GM21528 (cell line): ENCODE measurements at regions not wholly inside any gene's neighbourhood (a gene's known extent, or its start where the extent isn't known, plus 50 kb on each side); places are given as distances from the start of the nearest gene placed in this dataset.
"Not testable (repeated sequence)": the region's sequence is repeated elsewhere in the genome, so short reads cannot be mapped to it uniquely, and the experiment has no call there.

Source experiments
- ATAC-seq: cut with Tn5 transposase; IDR thresholded peaks from one replicate; pipeline ENCODE4 v1.9.1; 2021; ENCODE audit warnings: mild to moderate bottlenecking, moderate library complexity; ENCODE audit not compliant: unreplicated experiment, low FRiP score

DNA sequence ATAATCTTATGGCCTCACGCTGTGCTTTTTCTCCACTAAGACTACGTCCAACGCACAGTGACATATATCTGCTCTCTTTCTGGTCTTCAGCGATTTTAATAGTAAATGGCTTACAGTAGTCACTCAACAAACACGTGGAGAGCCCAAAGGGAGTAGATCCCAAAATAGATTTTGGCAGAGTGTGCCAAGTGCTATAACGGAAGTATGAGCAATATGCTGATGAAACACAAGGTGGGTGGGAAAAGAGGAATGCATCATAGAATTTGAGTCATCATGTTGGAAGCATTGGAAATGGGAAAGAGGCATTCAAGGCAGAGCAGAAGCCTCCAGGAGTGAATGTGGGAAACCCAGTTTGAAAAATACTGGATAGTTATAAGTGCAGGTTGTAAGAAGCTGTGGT, 129.1 kb upstream of the LDB2 start:
- no peak for ATAC-seq

- no peak for ATAC-seq
These were observed 126.0 kb upstream of the LDB2 start for GRCh38 chr4:17024425-17024824.

DNA sequence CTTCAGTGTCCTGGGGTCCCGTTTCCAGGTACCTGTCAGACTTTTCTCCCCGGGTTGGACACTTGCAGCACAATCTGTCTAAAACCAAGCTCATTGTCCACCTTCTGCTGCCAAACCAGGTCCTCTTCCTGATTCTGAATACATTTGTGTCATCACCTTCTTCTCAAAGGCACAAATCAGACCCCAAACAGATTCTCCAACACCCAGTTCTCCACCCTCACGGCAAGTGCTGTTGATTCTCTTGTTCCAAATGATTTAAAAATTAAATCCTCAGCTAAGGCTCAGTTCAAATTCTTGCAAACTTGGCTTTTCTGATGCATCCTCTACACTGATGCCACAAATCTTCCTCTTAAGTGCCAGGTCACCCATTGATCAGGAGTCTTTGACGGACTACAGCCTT, 122.5 kb upstream of the LDB2 start:
- ATAC-seq: no peak

- no peak for ATAC-seq
These were observed 122.0 kb upstream of the LDB2 start for GRCh38 chr4:17020451-17020850.

DNA sequence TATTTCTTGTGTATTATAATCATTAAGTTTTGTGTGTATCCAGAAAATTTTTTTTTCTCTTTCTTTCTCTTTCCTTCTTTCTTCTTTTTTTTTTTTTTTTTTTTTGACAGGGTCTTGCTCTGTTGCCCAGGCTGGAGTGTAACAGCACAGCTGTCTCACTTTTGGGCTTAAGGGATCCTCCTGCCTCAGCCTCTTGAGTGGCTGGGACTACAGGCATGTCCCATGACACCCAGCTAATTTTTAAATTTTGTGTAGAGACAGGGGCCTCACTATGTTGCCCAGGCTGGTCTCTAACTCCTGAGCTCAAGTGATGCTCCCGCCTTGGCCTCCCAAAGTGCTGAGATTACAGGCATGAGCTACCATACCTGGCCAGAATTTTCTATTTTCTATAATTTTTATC, 120.2 kb upstream of the LDB2 start:
- not testable (repeated sequence) for ATAC-seq

GRCh38 chr4:17018013-17018412, 119.6 kb upstream of the LDB2 start:
- no peak for ATAC-seq

DNA sequence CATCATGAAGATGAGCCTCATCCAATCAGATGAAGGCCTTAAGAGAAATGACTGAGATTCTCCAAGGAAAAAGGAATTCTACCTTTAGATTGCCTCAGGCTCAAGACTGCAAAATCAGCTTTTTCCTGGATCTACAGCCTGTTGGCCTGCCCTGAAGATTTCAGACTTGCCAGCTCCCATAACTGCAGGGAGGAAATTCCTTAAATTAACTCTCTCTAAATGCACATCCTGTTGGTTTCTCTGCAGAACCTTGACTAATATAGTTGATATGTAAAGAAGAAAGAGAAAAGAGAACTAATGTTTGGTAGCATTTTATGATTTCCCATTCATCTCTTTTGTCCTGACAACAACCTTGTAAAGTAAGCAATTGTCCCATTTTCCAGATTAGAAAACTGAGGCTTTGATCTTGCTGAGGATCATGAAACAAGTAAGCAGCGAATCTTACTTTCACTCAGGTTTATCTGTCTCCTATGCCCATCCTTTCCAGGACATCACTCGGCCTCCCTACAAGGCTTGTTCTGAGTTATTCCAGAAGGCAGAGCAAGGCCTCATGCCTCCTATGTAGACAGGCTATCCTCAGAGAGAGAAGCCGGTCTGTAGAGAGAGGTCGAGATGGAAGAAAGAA, 115.0 kb upstream of the LDB2 start:
- ATAC-seq: no peak

- ATAC-seq: no peak
These were observed 114.0 kb upstream of the LDB2 start for GRCh38 chr4:17012451-17012850.

DNA sequence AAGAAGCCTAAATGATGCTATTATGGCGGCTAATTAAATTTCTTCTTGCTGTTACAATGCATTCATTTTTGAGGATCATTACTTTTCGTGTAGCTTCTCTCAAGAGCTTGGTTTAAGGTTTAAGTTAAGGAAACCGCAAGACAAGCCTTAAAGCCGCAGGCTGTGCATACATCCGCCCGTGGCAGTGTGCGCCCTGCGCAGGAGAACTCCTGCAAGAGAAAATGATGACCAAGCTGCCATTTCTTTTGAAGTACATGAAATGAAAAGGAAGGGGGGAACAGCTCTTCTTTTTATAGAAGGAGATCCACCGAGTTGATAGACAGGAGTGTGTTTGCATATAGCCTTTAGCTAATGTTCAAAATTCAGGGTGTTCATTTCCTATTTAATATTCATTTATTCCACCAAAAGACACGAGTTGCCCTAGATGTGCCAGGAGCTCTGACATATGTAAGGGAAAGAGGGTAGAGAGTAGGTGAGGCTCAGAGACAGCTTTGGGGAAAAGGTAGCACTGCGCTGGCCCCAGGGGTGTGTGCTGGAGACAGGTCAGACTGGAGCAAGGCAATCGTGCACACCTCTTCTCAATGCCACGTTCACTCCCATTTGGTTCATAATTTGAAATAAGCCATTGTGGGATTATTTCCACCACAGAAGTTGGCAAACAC, 112.1 kb upstream of the LDB2 start:
- no peak for ATAC-seq

DNA sequence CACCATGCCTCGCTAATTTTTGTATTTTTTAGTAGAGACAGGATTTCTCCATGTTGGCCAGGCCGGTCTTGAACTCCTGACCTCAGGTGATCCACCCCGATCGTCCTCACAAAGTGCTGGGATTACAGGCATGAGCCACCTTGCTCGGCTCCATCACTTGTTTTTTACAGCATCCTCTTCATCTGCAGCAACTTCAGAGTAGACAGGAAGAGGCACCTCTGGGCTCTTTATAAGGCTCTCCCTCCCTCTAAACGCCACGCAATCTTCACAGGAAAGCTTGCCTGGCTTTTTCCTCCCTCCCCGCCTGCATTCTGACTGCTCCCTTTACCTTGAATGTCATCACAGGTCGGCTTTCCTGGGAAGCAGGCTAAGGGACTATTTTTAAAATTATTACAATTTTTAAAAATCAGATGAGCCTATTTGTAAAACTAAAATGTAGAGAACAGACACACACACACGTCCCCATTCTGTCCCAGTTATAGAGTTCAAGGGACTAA, 111.5 kb upstream of the LDB2 start:
- ATAC-seq: no peak

DNA sequence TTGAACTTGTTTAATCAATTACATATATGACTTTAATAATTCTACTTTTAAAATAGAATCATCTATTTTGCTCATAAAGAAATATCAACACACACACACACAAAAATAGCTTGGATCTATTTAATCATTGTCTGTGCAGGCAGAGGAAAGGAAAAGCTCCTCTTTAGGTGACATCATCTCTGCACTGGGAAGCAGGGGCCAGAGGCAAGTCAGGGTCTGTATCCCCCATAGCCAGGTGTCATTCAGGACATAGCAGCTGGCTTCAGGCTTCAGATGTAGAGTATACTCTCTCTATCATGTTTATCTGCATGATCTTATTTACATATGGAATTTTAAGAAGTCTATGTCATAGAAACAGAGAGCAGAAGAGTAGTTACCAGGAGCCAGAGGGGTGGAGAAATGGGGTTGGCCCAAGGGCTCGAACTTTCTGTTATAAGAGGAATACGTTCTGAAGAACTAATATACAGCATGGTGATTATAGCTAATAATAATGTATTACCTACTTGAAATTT, 110.4 kb upstream of the LDB2 start:
- no peak for ATAC-seq

- ATAC-seq: not testable (repeated sequence)
These were observed 105.4 kb upstream of the LDB2 start for GRCh38 chr4:17003606-17004392.

- ATAC-seq: no peak
These were observed 97.0 kb upstream of the LDB2 start for GRCh38 chr4:16995451-16995850.

GRCh38 chr4:16993956-16994840, 95.8 kb upstream of the LDB2 start:
- no peak for ATAC-seq

DNA sequence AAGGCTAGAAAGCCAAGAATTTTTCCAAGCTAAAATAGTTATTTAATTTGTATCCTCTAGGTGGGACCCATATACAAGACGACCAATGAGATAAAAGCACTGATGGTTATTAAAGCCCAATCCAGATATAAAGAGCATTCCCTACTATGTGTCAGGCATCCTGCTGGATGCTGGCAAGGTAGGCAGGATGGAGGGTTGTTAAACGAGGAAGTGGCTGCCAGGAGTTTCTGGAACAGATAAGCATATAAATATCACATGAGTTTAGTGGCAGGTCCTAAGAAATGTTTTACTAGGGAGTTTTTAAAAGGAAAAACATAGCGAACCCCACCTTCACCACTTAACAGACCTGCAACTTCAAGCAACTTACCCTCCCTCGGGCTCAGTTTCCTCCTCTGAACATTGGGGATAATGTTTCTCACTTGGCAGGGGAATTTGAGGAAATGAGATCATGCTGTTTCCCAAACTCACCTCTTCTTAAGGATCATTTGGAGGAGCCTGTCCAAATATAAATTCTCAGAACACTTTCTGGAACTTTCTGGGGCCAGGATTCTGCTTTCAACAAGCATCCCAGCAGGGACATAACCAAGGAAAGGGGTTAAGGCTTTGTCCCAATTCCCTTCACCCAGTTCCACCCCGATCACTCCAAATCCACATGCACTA, 94.3 kb upstream of the LDB2 start:
- ATAC-seq: no peak

DNA sequence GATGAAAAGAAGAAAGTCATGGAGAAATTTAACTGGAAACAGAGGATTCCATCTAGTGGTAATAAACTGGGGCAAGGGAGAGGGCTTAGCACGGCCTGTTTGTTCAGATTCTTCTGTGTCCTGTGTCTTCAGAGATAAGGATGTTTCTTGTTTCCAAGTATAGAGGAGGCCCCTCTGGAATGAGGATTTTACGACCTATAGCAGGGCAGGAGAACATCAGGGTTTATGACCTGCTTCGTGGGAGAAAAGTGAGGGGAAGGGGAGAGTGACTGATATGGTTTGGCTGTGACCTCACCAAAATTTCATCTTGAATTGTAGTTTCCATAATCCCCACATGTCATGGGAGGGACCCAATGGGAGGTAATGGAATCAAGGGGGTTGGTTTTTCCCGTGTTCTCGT, 93.0 kb upstream of the LDB2 start:
- no peak for ATAC-seq

GRCh38 chr4:16989371-16989770, 90.9 kb upstream of the LDB2 start:
- ATAC-seq: no peak

- no peak for ATAC-seq
These were observed 90.4 kb upstream of the LDB2 start for GRCh38 chr4:16988814-16989213.

DNA sequence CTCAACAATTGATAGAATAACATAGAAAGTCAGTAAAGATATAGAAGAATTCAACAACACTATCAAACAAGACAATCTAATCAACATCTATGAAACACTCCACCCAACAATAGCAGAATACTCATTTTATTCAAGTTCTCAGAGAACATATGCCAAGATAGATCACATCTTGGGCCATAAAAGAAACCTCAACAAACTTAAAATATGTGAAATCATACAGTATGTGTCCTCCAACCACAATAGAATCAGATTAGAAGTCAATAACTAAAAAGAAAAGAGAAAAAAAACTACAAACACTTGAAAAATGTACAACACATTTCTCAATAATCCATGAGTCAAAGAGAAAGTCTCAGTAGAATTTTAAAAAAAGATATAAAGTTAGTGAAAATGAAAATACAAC, 78.6 kb upstream of the LDB2 start:
- ATAC-seq: no peak

GRCh38 chr4:16969696-16970135, 71.3 kb upstream of the LDB2 start:
- no peak for ATAC-seq
